GM23338 (cell line): ENCODE measurements at regions not wholly inside any gene's neighbourhood (a gene's known extent, or its start where the extent isn't known, plus 50 kb on each side); places are given as distances from the start of the nearest gene placed in this dataset.

Experiments used
- CTCF ChIP-seq, 2 experiments: fragments of 200-600 bp in 1 of 2; sonication (generic) in 1 of 2; conservative IDR thresholded peaks; 2 replicates each; pipeline versions ENCODE4 v1.5.1 to v1.6.1; 2016 to 2017; ENCODE audit warnings: antibody characterized with exemption in 2 of 2, low read depth in 2 of 2, mild to moderate bottlenecking in 2 of 2, moderate library complexity in 1 of 2
- EZH2 ChIP-seq: fragments of 200-600 bp; sonication (generic); IDR thresholded peaks from one replicate; pipeline ENCODE4 v1.8.0; 2017; ENCODE audit warnings: antibody characterized with exemption, mild to moderate bottlenecking, low read depth; ENCODE audit not compliant: unreplicated experiment
- JUNB ChIP-seq: IDR thresholded peaks from one replicate; pipeline ENCODE4 v1.6.1; 2016; ENCODE audit warnings: antibody characterized with exemption; ENCODE audit not compliant: unreplicated experiment
- NANOG ChIP-seq: IDR thresholded peaks from 2 replicates; pipeline ENCODE4 v1.6.1; 2016; ENCODE audit warnings: antibody characterized with exemption, borderline replicate concordance
- POLR2AphosphoS5 ChIP-seq: IDR thresholded peaks from 2 replicates; pipeline ENCODE4 v1.6.1; 2016; ENCODE audit warnings: antibody characterized with exemption, low read depth
- ZNF114 ChIP-seq: fragments of 250-450 bp; sonication (Bioruptor Pico); IDR thresholded peaks from 2 replicates; pipeline ENCODE4 v1.5.0; 2020; ENCODE audit warnings: mild to moderate bottlenecking, moderate library complexity
- ZNF331 ChIP-seq: fragments of 250-450 bp; sonication (Bioruptor Pico); IDR thresholded peaks from 2 replicates; pipeline ENCODE4 v1.5.0; 2020; ENCODE audit warnings: low read depth, mild to moderate bottlenecking, moderate library complexity
- TF ChIP-seq, protein P1 (sequence below): fragments of 250-450 bp; sonication (Bioruptor Pico); IDR thresholded peaks from 2 replicates; pipeline ENCODE4 v1.5.0; 2020; ENCODE audit warnings: mild to moderate bottlenecking, moderate library complexity
- TF ChIP-seq, protein P2 (sequence below): IDR thresholded peaks from one replicate; pipeline ENCODE4 v1.6.1; 2018; ENCODE audit warnings: antibody characterized with exemption; ENCODE audit not compliant: unreplicated experiment

DNA sequence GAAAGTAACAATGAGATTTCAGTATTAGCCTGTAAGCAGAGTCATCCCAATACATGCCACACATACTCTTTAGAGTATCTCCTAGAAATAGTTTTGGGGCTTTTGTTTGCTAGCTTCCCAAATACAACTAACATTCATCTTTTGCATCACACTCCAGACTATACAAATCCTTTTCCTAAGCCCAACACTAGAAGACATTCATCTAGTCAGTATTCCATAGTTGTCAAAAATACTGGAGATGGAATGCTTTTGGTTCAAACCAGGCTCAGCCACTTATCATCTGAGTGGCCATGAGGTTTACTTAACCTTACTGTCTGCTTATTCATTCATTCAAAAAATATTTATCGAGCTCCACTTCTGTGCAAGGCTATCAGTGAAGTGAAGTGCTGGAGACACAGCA is 205.1 kb upstream of the SGCD start (continued):
- TF ChIP-seq, protein P1, sequence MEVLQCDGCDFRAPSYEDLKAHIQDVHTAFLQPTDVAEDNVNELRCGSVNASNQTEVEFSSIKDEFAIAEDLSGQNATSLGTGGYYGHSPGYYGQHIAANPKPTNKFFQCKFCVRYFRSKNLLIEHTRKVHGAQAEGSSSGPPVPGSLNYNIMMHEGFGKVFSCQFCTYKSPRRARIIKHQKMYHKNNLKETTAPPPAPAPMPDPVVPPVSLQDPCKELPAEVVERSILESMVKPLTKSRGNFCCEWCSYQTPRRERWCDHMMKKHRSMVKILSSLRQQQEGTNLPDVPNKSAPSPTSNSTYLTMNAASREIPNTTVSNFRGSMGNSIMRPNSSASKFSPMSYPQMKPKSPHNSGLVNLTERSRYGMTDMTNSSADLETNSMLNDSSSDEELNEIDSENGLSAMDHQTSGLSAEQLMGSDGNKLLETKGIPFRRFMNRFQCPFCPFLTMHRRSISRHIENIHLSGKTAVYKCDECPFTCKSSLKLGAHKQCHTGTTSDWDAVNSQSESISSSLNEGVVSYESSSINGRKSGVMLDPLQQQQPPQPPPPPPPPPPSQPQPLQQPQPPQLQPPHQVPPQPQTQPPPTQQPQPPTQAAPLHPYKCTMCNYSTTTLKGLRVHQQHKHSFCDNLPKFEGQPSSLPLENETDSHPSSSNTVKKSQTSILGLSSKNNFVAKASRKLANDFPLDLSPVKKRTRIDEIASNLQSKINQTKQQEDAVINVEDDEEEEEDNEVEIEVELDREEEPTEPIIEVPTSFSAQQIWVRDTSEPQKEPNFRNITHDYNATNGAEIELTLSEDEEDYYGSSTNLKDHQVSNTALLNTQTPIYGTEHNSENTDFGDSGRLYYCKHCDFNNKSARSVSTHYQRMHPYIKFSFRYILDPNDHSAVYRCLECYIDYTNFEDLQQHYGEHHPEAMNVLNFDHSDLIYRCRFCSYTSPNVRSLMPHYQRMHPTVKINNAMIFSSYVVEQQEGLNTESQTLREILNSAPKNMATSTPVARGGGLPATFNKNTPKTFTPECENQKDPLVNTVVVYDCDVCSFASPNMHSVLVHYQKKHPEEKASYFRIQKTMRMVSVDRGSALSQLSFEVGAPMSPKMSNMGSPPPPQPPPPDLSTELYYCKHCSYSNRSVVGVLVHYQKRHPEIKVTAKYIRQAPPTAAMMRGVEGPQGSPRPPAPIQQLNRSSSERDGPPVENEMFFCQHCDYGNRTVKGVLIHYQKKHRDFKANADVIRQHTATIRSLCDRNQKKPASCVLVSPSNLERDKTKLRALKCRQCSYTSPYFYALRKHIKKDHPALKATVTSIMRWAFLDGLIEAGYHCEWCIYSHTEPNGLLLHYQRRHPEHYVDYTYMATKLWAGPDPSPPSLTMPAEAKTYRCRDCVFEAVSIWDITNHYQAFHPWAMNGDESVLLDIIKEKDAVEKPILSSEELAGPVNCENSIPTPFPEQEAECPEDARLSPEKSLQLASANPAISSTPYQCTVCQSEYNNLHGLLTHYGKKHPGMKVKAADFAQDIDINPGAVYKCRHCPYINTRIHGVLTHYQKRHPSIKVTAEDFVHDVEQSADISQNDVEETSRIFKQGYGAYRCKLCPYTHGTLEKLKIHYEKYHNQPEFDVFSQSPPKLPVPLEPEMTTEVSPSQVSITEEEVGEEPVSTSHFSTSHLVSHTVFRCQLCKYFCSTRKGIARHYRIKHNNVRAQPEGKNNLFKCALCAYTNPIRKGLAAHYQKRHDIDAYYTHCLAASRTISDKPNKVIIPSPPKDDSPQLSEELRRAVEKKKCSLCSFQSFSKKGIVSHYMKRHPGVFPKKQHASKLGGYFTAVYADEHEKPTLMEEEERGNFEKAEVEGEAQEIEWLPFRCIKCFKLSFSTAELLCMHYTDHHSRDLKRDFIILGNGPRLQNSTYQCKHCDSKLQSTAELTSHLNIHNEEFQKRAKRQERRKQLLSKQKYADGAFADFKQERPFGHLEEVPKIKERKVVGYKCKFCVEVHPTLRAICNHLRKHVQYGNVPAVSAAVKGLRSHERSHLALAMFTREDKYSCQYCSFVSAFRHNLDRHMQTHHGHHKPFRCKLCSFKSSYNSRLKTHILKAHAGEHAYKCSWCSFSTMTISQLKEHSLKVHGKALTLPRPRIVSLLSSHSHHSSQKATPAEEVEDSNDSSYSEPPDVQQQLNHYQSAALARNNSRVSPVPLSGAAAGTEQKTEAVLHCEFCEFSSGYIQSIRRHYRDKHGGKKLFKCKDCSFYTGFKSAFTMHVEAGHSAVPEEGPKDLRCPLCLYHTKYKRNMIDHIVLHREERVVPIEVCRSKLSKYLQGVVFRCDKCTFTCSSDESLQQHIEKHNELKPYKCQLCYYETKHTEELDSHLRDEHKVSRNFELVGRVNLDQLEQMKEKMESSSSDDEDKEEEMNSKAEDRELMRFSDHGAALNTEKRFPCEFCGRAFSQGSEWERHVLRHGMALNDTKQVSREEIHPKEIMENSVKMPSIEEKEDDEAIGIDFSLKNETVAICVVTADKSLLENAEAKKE, result no peak
- TF ChIP-seq NANOG (no peak), JUNB (no peak), ZNF114 (CRISPR knock-in tag) (no peak), EZH2 (no peak), CTCF (conservative IDR thresholded peaks at IDR 0.05; ENCODE audit: low read depth in 2 of 2) (no peak), POLR2AphosphoS5 (no peak), ZNF331 (CRISPR knock-in tag) (no peak)
- TF ChIP-seq, protein P2, sequence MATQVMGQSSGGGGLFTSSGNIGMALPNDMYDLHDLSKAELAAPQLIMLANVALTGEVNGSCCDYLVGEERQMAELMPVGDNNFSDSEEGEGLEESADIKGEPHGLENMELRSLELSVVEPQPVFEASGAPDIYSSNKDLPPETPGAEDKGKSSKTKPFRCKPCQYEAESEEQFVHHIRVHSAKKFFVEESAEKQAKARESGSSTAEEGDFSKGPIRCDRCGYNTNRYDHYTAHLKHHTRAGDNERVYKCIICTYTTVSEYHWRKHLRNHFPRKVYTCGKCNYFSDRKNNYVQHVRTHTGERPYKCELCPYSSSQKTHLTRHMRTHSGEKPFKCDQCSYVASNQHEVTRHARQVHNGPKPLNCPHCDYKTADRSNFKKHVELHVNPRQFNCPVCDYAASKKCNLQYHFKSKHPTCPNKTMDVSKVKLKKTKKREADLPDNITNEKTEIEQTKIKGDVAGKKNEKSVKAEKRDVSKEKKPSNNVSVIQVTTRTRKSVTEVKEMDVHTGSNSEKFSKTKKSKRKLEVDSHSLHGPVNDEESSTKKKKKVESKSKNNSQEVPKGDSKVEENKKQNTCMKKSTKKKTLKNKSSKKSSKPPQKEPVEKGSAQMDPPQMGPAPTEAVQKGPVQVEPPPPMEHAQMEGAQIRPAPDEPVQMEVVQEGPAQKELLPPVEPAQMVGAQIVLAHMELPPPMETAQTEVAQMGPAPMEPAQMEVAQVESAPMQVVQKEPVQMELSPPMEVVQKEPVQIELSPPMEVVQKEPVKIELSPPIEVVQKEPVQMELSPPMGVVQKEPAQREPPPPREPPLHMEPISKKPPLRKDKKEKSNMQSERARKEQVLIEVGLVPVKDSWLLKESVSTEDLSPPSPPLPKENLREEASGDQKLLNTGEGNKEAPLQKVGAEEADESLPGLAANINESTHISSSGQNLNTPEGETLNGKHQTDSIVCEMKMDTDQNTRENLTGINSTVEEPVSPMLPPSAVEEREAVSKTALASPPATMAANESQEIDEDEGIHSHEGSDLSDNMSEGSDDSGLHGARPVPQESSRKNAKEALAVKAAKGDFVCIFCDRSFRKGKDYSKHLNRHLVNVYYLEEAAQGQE, result no peak
